ENCODE measurements at regions not wholly inside any gene's neighbourhood (a gene's known extent, or its start where the extent isn't known, plus 50 kb on each side); places are given as distances from the start of the nearest gene placed in this dataset.

- TF ChIP-seq ZNF646 (CRISPR knock-in tag; IDR thresholded peaks at IDR 0.05) (0 out of 2 replicates have a peak, but pooled peaks have one; percentile 23), CREB1 (IDR thresholded peaks at IDR 0.05) (peak; percentile 81), CREB1 (CRISPR knock-in tag; IDR thresholded peaks at IDR 0.05) (no peak), RARA (CRISPR knock-in tag; IDR thresholded peaks at IDR 0.05) (peak; percentile 35; the same call in 1 of the 2 replicates)
Observed at GRCh38 chr20:10784554-10785183, 110.9 kb upstream of the JAG1 start (continued).

GRCh38 chr20:10786678-10787077, 112.9 kb upstream of the JAG1 start:
- Histone ChIP-seq H2AFZ (ENCODE audit: low read length) (no peak overlapping the region), H3K36me3 (replicated peaks in 1 of 2; ENCODE audit: control insufficient read depth in 1 of 2, insufficient read depth in 2 of 2, low read length in 2 of 2) (no peaks in the 10 kb centered on the region), H3K27ac (ENCODE audit: extremely low read length, insufficient read depth, low read length) (no peak overlapping the region), H4K20me1 (ENCODE audit: insufficient read depth, low read length) (no peaks in the 10 kb centered on the region), H3K4me1 (ENCODE audit: insufficient read depth, low read length) (peaks cover 29% of the 10 kb centered on the region), H3K4me3 (replicated peaks in 1 of 3; ENCODE audit: insufficient read depth in 1 of 3, low read depth in 2 of 3, low read length in 3 of 3) (no peak overlapping the region), H3K27me3 (ENCODE audit: control insufficient read depth in 1 of 2, insufficient read depth in 2 of 2, low read length in 2 of 2) (no peaks in the 10 kb centered on the region; a peak in 1 of 5 replicates), H3K4me2 (ENCODE audit: low read depth, low read length) (no peak overlapping the region), H3K9me3 (ENCODE audit: low read length) (no peaks in the 10 kb centered on the region), H3K9ac (ENCODE audit: insufficient read depth, low read depth, low read length) (no peak overlapping the region), H3K79me2 (ENCODE audit: insufficient read depth, low read length) (no peaks in the 10 kb centered on the region)
- no TSS peak for BruUV-seq (replicated peaks)
- 3% methylated on average over 1 of the region's 1 CpG for WGBS (ENCODE audit: low lambda C conversion rate)
- CTCF ChIA-PET (ENCODE audit: low intra/inter-chr PET ratio, low total read pairs), result no interaction called here
- no peak for TF ChIP-seq NFKB2 (CRISPR knock-in tag; IDR thresholded peaks at IDR 0.05; ENCODE audit: borderline replicate concordance)
- no peak for TF ChIP-seq TEF (CRISPR knock-in tag; IDR thresholded peaks at IDR 0.05)
- no peak for TF ChIP-seq MAX (IDR thresholded peaks at IDR 0.05)
- in situ Hi-C loops (cut with HindIII; ENCODE audit: extremely low pct_ligation_motif_present, low pct_unique_long_range_greater_than_20kb), result no loop called here
- intact Hi-C loops (cut with micrococcal nuclease; ENCODE audit: unreplicated experiment), result no loop called here
- POLR2A ChIA-PET, result no interaction called here
- DNase-seq (ENCODE audit: low spot score) (no peak), FAIRE-seq (no peak), ATAC-seq (no peak)
